Spinal cord (tissue), 9 donors: ENCODE measurements at regions not wholly inside any gene's neighbourhood (a gene's known extent, or its start where the extent isn't known, plus 50 kb on each side); places are given as distances from the start of the nearest gene placed in this dataset.

Experiments
- DNase-seq, 6 donors: peaks; one replicate each; pipeline versions ENCODE4 v3.0.0 to v3.0.0-alpha.2; 2013 to 2015; ENCODE audit warnings: low spot score in 6 of 6, low read depth in 4 of 6
- H3K27ac ChIP-seq: one replicate; pipeline ENCODE4 v1.5.1; 2013; ENCODE audit warnings: low read depth, low read length, control low read depth
- H3K27me3 ChIP-seq: one replicate; pipeline ENCODE4 v1.6.1; 2013; ENCODE audit warnings: low read length; ENCODE audit not compliant: control insufficient read depth, insufficient read depth
- H3K36me3 ChIP-seq: one replicate; pipeline ENCODE4 v1.6.1; 2013; ENCODE audit warnings: low read length; ENCODE audit not compliant: control insufficient read depth, insufficient read depth
- H3K4me1 ChIP-seq: one replicate; pipeline ENCODE4 v1.6.1; 2013; ENCODE audit warnings: low read length; ENCODE audit not compliant: control insufficient read depth, insufficient read depth
- H3K4me3 ChIP-seq: one replicate; pipeline ENCODE4 v1.5.1; 2013; ENCODE audit warnings: low read depth, low read length, control low read depth
- H3K9me3 ChIP-seq: one replicate; pipeline ENCODE4 v1.6.1; 2013; ENCODE audit warnings: low read length; ENCODE audit not compliant: control insufficient read depth, insufficient read depth
- WGBS: methylation state at CpG from one replicate; pipeline ENCODE4 v1.1.5; 2013; ENCODE audit warnings: missing lambda C conversion rate; ENCODE audit not compliant: insufficient coverage; 5-methylcytosine and 5-hydroxymethylcytosine counted together
- donor health status: healthy.

- 88% methylated on average over 3 of the region's 4 CpGs for WGBS
These were observed 819.3 kb upstream of the FRG1 start for GRCh38 chr4:189121336-189121735.

GRCh38 chr4:189124149-189124758 is 816.4 kb upstream of the FRG1 start:
- Histone ChIP-seq H3K27ac (no peak overlapping the region), H3K36me3 (no peaks in the 10 kb centered on the region), H3K9me3 (no peaks in the 10 kb centered on the region), H3K4me3 (no peak overlapping the region), H3K27me3 (no peaks in the 10 kb centered on the region), H3K4me1 (no peaks in the 10 kb centered on the region)
- DNase-seq, result peak; percentile 31 to 93 (median 59)
- WGBS, result 0% methylated on average over 1 of the region's 10 CpGs

More at GRCh38 chr4:189121336-189121735, 819.3 kb upstream of the FRG1 start:
- Histone ChIP-seq H3K36me3 (no peaks in the 10 kb centered on the region), H3K4me1 (no peaks in the 10 kb centered on the region), H3K4me3 (no peak overlapping the region), H3K9me3 (no peaks in the 10 kb centered on the region), H3K27ac (no peak overlapping the region), H3K27me3 (no peaks in the 10 kb centered on the region)
- no peak for DNase-seq

- no peak overlapping the region for H3K4me3 ChIP-seq
- no peaks in the 10 kb centered on the region for H3K9me3 ChIP-seq
- H3K27ac ChIP-seq, result no peak overlapping the region
- H3K27me3 ChIP-seq, result no peaks in the 10 kb centered on the region
- no peaks in the 10 kb centered on the region for H3K36me3 ChIP-seq
- no peak for DNase-seq
- WGBS, result no CpG with 5 or more reads among the region's 4 CpGs
- H3K4me1 ChIP-seq, result no peaks in the 10 kb centered on the region
These were observed 815.9 kb upstream of the FRG1 start for GRCh38 chr4:189124791-189125190.

GRCh38 chr4:189126040-189126439 is 814.6 kb upstream of the FRG1 start:
- H3K9me3 ChIP-seq, result no peaks in the 10 kb centered on the region
- WGBS, result no CpG with 5 or more reads among the region's 2 CpGs

GRCh38 chr4:189128341-189128740 is 812.3 kb upstream of the FRG1 start:
- Histone ChIP-seq H3K4me3 (no peak overlapping the region), H3K36me3 (no peaks in the 10 kb centered on the region), H3K27ac (no peak overlapping the region), H3K4me1 (no peaks in the 10 kb centered on the region), H3K27me3 (no peaks in the 10 kb centered on the region), H3K9me3 (no peaks in the 10 kb centered on the region)
- no CpG with 5 or more reads among the region's 4 CpGs for WGBS
- DNase-seq, result no peak

More at GRCh38 chr4:189126040-189126439, 814.6 kb upstream of the FRG1 start:
- H3K27me3 ChIP-seq, result no peaks in the 10 kb centered on the region
- no peaks in the 10 kb centered on the region for H3K4me1 ChIP-seq
- H3K27ac ChIP-seq, result no peak overlapping the region
- no peak for DNase-seq
- H3K4me3 ChIP-seq, result no peak overlapping the region
- H3K36me3 ChIP-seq, result no peaks in the 10 kb centered on the region

- H3K36me3 ChIP-seq, result no peaks in the 10 kb centered on the region
- H3K4me1 ChIP-seq, result no peaks in the 10 kb centered on the region
- no peak overlapping the region for H3K27ac ChIP-seq
- no CpG with 5 or more reads among the region's 10 CpGs for WGBS
- no peaks in the 10 kb centered on the region for H3K9me3 ChIP-seq
- peak in 1 of 6 donors; percentile 53 for DNase-seq
- H3K4me3 ChIP-seq, result no peak overlapping the region
- H3K27me3 ChIP-seq, result no peaks in the 10 kb centered on the region
These were observed 811.5 kb upstream of the FRG1 start for GRCh38 chr4:189129044-189129694.

GRCh38 chr4:189131118-189131517 is 809.6 kb upstream of the FRG1 start:
- H3K36me3 ChIP-seq, result no peaks in the 10 kb centered on the region
- WGBS, result 85% methylated on average over 3 of the region's 4 CpGs
- H3K27me3 ChIP-seq, result no peaks in the 10 kb centered on the region

GRCh38 chr4:189136462-189136861 is 804.2 kb upstream of the FRG1 start:
- Histone ChIP-seq H3K36me3 (no peaks in the 10 kb centered on the region), H3K9me3 (no peaks in the 10 kb centered on the region), H3K4me3 (no peak overlapping the region), H3K27ac (no peak overlapping the region), H3K27me3 (no peaks in the 10 kb centered on the region), H3K4me1 (no peaks in the 10 kb centered on the region)
- no peak for DNase-seq
- 83% methylated on average over 2 of the region's 4 CpGs for WGBS

More at GRCh38 chr4:189131118-189131517, 809.6 kb upstream of the FRG1 start:
- Histone ChIP-seq H3K4me3 (no peak overlapping the region), H3K27ac (no peak overlapping the region), H3K4me1 (no peaks in the 10 kb centered on the region), H3K9me3 (no peaks in the 10 kb centered on the region)
- no peak for DNase-seq

- 90% methylated on average over 6 of the region's 6 CpGs for WGBS
- no peak for DNase-seq
- no peak overlapping the region for H3K27ac ChIP-seq
- H3K4me3 ChIP-seq, result no peak overlapping the region
- no peaks in the 10 kb centered on the region for H3K9me3 ChIP-seq
- no peaks in the 10 kb centered on the region for H3K4me1 ChIP-seq
- H3K27me3 ChIP-seq, result no peaks in the 10 kb centered on the region
- no peaks in the 10 kb centered on the region for H3K36me3 ChIP-seq
These were observed 797.3 kb upstream of the FRG1 start for GRCh38 chr4:189143263-189143952.
